ENCODE measurements at regions not wholly inside any gene's neighbourhood (a gene's known extent, or its start where the extent isn't known, plus 50 kb on each side); places are given as distances from the start of the nearest gene placed in this dataset.
"Not testable (repeated sequence)": the region's sequence is repeated elsewhere in the genome, so short reads cannot be mapped to it uniquely, and the experiment has no call there.

DNA sequence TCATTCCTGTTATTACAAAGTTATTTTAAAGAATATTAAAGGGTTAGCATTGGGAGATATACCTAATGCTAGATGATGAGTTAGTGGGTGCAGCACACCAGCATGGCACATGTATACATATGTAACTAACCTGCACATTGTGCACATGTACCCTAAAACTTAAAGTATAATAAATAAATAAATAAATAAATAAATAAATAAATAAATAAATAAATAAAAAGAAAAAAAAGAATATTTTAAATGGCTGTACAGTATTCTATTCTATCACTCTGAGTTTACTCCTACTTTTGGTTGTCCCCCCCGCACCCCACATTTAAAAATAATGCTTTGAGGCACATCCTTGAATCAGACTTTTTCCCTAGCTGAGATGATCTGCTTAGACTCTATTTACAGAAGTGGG, 218.6 kb downstream of the MSX2 start:
- H3K4me3 Mint-ChIP-seq; H3K36me3 Mint-ChIP-seq; H3K9me3 Mint-ChIP-seq; DNase-seq (ENCODE audit: low spot score); H3K4me1 Mint-ChIP-seq (ENCODE audit: low read depth in 2 of 2); ATAC-seq; H3K27ac Mint-ChIP-seq: not testable (repeated sequence)
- H3K27me3 Mint-ChIP-seq = peaks cover 12 to 47% of the 10 kb centered on the region in 2 donors

DNA sequence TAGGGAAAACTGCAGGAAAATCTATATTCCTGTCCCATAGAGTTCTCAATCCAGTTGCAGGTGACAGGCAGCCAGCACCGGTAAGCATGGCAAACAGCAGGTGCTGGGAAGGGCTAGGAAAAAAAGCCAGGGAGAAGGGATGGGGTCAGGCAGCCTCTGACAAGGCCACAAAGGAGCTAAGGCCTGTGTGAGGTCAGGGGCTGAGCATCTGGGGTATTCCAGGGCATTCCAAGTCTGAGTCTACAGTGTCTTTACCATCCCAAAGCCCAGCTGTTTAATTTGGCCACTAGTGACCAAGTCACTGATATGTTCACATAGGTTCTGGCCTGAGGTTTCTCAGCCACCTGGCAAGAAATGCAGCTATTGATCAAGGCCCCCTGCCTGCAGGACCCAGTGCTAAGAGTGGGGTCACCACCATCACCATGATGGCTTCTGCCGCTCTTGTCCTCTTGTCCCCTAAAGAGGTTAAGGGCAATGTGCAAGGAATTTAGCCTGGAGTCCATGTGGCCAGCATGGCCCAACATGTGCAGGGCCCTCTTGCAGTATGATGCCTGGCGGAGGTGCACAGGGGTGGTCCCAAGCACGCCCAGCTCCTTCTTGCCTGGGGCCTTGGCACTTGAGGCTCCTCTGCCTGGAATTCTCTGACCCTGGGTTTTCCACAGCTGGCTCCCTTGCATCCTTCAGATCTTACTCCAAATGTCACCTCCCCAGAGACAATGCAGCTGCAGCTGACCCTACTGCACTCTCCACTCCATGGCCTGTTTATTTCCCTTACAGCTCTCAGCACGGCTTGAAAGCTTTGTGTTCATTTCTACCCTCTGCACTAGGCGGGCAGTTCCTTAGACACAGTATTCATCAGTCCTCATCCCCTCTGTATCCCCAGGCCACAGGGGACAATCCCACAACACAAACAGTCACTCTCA, 213.1 kb downstream of the MSX2 start:
- Mint-ChIP-seq H3K9me3 (no peaks in the 10 kb centered on the region), H3K4me3 (no peak overlapping the region), H3K36me3 (no peaks in the 10 kb centered on the region), H3K27ac (no peak overlapping the region), H3K4me1 (ENCODE audit: low read depth in 2 of 2) (no peaks in the 10 kb centered on the region), H3K27me3 (peaks cover 8 to 38% of the 10 kb centered on the region in 2 donors)
- ATAC-seq (peak; percentile 25 to 28), DNase-seq (ENCODE audit: low spot score) (no peak)

DNA sequence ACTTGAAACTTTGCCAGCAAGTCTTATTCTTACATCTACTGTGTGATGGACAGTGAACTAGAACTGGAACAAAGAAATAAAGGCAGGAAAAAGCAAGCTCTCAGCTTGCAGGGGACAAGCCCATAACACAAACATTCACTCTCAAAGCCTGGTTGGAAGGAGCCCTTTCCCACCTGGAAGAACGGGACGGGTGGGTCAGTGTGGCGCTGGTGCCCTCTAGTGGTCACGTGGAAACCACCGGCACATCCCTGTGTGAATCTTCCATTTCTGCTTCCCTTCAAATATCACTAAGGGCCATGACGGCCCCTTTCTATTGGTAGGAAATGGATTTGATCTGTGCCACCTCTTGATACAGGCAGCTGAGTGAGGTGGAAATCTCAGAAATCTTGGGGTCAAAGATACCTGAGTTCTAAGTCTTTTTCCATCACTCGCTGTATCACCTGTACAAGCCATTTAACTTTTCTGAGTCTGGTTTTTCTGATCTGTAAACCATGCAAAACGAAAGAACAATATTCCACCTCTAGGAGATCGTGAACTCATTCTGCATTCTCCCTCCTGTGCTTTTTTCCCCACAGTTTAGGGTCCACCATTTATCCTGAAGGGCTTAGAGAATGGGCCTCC, 211.6 kb downstream of the MSX2 start:
- no peak for DNase-seq (ENCODE audit: low spot score)
- H3K36me3 Mint-ChIP-seq = no peaks in the 10 kb centered on the region
- no peak overlapping the region for H3K27ac Mint-ChIP-seq
- H3K4me1 Mint-ChIP-seq (ENCODE audit: low read depth in 2 of 2) = no peaks in the 10 kb centered on the region
- no peak overlapping the region for H3K4me3 Mint-ChIP-seq
- no peak for ATAC-seq
- H3K27me3 Mint-ChIP-seq = peaks cover 7 to 27% of the 10 kb centered on the region in 2 donors
- H3K9me3 Mint-ChIP-seq = no peaks in the 10 kb centered on the region

DNA sequence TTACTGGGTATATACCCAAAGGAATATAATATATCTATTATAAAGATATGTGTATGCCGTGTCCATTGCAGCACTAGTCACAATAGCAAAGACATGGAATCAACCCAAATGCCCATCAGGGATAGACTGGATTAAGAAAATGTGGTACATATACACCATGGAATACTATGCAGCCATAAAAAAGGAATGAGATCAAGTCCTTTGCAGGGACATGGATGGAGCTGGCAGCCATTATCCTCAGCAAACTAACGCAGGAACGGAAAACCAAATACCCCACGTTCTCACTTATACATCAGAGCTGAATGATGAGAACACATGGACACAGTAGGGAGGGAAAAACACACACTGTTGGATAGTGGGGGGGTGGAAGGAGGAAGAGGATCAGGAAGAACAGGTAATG, 206.7 kb downstream of the MSX2 start:
- not testable (repeated sequence) for H3K9me3 Mint-ChIP-seq; H3K27ac Mint-ChIP-seq; H3K27me3 Mint-ChIP-seq; H3K36me3 Mint-ChIP-seq; H3K4me3 Mint-ChIP-seq; H3K4me1 Mint-ChIP-seq (ENCODE audit: low read depth in 2 of 2); DNase-seq (ENCODE audit: low spot score); ATAC-seq

DNA sequence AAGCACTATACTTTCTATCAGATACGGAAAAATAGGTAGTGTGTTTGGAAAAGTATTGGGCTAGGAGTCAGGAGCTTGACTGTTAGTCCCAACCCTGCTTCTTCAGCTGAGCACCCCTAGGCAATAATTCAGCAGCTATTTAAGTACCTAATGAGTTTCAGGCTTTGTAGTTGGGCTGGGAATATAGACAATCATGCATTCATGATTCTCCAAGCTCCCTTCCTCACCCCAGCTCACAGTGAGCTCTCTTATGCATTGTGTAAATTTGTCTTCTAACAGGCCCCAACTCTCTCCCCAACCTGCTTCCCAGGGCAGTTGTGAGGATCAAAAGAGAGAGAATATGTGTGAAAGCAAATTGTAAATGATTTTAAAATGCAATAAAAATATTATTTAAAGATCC, 201.2 kb downstream of the MSX2 start:
- H3K27ac Mint-ChIP-seq = no peak overlapping the region
- H3K4me3 Mint-ChIP-seq = no peak overlapping the region
- H3K4me1 Mint-ChIP-seq (ENCODE audit: low read depth in 2 of 2) = peaks cover 0 to 6% of the 10 kb centered on the region in 2 donors
- H3K27me3 Mint-ChIP-seq = peaks cover 0 to 6% of the 10 kb centered on the region in 2 donors
- H3K9me3 Mint-ChIP-seq = no peaks in the 10 kb centered on the region
- ATAC-seq = no peak
- no peak for DNase-seq (ENCODE audit: low spot score)
- H3K36me3 Mint-ChIP-seq = no peaks in the 10 kb centered on the region

DNA sequence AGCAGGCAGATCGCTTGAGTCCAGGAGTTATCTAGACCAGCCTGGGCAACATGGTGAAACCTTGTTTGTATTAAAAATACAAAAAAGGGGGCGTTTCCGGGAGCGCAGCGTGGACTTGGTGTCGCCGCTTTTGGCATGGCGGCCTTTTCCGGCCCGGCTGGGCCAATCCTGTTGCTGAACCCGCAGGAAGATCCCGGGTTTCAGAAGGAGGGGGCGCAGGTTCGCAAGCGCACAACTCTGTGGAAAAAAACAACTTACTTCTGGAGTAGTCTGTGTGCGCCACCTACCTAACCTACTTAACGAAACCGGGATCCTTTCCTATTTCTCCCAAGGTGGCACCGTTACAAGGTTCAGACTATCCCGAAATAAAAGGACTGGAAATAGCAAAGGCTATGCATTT, 198.6 kb downstream of the MSX2 start:
- no peak for DNase-seq (ENCODE audit: low spot score)
- H3K36me3 Mint-ChIP-seq = no peaks in the 10 kb centered on the region
- H3K9me3 Mint-ChIP-seq = no peaks in the 10 kb centered on the region
- no peak overlapping the region for H3K4me3 Mint-ChIP-seq
- peaks cover 0 to 6% of the 10 kb centered on the region in 2 donors for H3K4me1 Mint-ChIP-seq (ENCODE audit: low read depth in 2 of 2)
- no peak overlapping the region for H3K27ac Mint-ChIP-seq
- ATAC-seq = no peak
- H3K27me3 Mint-ChIP-seq = peaks cover 4 to 11% of the 10 kb centered on the region in 2 donors

DNA sequence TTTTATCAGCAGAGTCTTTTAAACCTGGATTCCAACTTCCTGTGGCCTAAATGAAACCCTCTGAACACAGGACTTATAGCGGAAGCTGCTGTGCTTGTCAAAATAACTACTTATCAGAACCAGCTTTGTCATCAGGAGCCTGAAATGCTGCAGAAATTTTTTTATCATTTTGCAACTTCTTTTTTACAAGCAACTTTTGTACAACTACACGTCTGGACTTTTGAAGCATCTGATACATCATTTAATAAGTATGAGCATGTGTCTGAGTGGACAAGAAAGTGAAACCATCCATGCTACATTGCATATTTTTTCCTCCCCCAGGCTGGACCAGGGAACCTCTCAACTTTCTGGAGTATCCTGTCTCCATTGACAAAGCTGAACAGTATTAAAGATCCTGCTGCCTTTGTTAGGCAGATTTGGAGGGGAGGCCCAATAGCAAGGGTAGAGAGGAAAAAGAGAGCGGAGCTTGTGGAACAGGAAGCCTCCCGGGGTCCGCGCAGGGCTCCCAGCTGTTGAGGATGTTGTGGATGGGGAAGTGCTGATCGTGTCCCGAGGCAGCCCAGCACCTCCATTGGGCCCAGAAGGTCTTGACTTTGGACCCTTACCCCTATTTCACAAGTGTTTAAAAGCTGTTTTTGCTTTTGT, 196.6 kb downstream of the MSX2 start:
- H3K4me1 Mint-ChIP-seq (ENCODE audit: low read depth in 2 of 2) = peaks cover 0 to 6% of the 10 kb centered on the region in 2 donors
- H3K27ac Mint-ChIP-seq = no peak overlapping the region
- peaks cover 4 to 11% of the 10 kb centered on the region in 2 donors for H3K27me3 Mint-ChIP-seq
- H3K4me3 Mint-ChIP-seq = peak overlapping the region; percentile 38
- DNase-seq (ENCODE audit: low spot score) = no peak
- ATAC-seq = no peak
- no peaks in the 10 kb centered on the region for H3K9me3 Mint-ChIP-seq
- H3K36me3 Mint-ChIP-seq = no peaks in the 10 kb centered on the region

DNA sequence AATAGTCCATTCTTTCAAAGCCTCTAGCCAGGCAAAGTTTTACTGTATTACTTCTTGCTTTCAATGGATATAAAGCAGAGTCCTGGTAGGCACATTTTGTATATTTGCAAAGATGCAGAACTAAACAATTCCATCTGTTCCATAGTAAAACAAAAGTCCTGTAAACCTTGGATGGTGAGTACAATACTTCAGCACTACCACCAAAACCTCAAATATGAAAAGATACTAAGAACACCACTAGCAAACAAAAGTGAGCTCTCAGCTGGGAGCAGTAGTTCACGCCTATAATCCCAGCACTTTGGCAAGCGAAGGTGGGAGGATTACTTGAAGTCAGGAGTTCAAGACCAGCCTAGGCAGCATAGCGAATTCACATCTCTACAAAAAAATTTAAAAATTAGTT, 195.0 kb downstream of the MSX2 start:
- no peak for ATAC-seq
- H3K9me3 Mint-ChIP-seq = no peaks in the 10 kb centered on the region
- no peak overlapping the region for H3K27ac Mint-ChIP-seq
- H3K4me3 Mint-ChIP-seq = no peak overlapping the region
- H3K27me3 Mint-ChIP-seq = peaks cover 4 to 19% of the 10 kb centered on the region in 2 donors
- DNase-seq (ENCODE audit: low spot score) = no peak
- H3K36me3 Mint-ChIP-seq = no peaks in the 10 kb centered on the region
- peaks cover 0 to 6% of the 10 kb centered on the region in 2 donors for H3K4me1 Mint-ChIP-seq (ENCODE audit: low read depth in 2 of 2)

DNA sequence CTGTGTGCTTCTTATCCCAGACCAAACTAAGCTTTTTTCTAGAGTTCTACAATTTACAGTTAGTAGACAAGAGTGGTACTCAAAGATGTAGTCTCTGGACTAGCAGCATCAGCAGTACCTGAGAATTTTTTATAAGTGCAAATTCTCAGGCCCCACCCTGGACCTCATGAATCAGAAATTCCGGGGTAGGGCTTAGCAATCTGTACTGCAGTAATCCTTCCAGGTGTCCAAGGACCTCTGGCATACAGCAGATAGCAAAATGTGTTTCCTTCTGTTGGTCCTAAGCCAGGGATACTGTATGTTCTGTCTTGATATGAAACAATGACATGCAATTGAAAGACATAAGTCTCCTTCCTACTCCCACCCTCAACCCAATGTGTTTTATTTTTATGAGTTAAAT, 194.3 kb downstream of the MSX2 start:
- ATAC-seq (no peak), DNase-seq (ENCODE audit: low spot score) (no peak)
- no peaks in the 10 kb centered on the region for H3K36me3 Mint-ChIP-seq
- H3K27me3 Mint-ChIP-seq = peaks cover 6 to 23% of the 10 kb centered on the region in 2 donors
- peaks cover 0 to 6% of the 10 kb centered on the region in 2 donors for H3K4me1 Mint-ChIP-seq (ENCODE audit: low read depth in 2 of 2)
- no peaks in the 10 kb centered on the region for H3K9me3 Mint-ChIP-seq
- no peak overlapping the region for H3K4me3 Mint-ChIP-seq
- H3K27ac Mint-ChIP-seq = no peak overlapping the region

DNA sequence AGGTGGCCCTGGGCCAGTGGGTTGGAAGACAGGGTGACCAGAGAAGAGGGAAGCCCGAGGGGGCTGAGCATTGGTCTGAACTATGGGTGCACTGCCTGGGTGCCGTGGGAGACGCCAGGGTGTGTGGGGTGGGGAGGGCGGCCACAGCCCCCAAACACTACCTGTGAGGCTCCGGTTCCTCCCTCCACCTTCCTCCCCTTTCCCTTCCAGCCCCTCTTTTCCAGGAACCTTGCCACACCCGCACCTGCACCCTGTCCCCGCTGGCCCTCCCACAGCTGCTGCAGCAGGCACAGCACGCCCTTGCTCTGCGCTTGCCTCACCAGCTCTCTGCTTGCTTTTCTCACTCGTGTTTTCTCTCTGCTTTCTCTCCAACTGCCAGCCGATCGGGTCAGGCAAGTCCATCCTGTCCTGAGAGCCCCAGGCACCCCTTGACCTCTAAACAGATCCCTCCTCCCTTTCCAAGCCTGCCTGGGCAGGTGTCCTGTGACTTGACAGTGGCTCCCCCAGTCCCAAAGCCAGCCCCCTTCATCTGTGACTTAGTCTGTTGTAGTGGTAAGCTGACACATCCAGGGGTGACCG, 193.7 kb downstream of the MSX2 start:
- peaks cover 8 to 23% of the 10 kb centered on the region in 2 donors for H3K27me3 Mint-ChIP-seq
- DNase-seq (ENCODE audit: low spot score) = no peak
- no peaks in the 10 kb centered on the region for H3K9me3 Mint-ChIP-seq
- no peak overlapping the region for H3K4me3 Mint-ChIP-seq
- ATAC-seq = peak in 1 of 2 donors; percentile 13
- peaks cover 0 to 6% of the 10 kb centered on the region in 2 donors for H3K4me1 Mint-ChIP-seq (ENCODE audit: low read depth in 2 of 2)
- no peak overlapping the region for H3K27ac Mint-ChIP-seq
- H3K36me3 Mint-ChIP-seq = no peaks in the 10 kb centered on the region

DNA sequence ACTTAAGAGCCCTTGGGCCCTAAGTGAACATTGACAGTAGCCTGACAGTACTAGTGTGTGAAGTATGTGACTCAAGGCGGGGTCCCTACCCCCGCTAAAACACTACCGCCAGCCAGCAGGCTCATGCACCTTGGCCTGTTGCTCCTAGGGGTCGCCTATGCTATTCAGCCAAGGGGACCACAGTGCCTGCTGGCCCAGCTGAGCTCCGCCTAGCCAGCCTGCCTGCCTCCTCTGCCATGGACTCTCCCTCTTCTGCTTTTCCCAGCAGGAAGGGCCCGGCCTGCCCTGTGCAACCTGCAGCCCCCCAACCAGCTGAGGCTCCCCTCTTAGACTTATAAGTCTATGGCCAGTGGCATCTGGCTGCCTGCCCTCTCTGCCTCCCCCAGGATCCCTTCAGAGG, 193.1 kb downstream of the MSX2 start:
- DNase-seq (ENCODE audit: low spot score); H3K4me1 Mint-ChIP-seq (ENCODE audit: low read depth in 2 of 2); H3K9me3 Mint-ChIP-seq; H3K4me3 Mint-ChIP-seq; H3K36me3 Mint-ChIP-seq; H3K27ac Mint-ChIP-seq: not testable (repeated sequence)
- H3K27me3 Mint-ChIP-seq = peaks cover 11 to 27% of the 10 kb centered on the region in 2 donors
- peak in 1 of 2 donors; percentile 48 for ATAC-seq

DNA sequence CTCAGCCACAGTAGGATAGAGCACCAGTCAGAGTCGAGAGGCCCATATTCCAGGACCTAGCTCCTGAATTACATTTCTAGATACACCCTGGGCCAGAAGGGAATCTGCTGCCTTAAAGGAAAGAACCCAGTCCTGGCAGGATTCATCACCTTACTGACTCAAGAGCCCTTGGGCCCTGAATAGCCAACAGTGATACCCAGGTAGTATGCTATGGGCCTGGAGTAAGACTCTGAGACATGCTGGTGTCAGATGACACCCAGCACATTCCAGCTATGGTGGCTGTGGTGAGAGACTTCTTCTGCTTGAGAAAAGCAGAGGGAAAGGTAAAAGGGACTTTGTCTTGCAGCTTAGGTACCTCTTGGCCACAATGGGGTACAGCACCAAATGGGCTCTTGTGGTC, 192.5 kb downstream of the MSX2 start:
- not testable (repeated sequence) for ATAC-seq; H3K36me3 Mint-ChIP-seq; H3K27ac Mint-ChIP-seq; DNase-seq (ENCODE audit: low spot score); H3K4me3 Mint-ChIP-seq; H3K4me1 Mint-ChIP-seq (ENCODE audit: low read depth in 2 of 2); H3K9me3 Mint-ChIP-seq
- H3K27me3 Mint-ChIP-seq = peaks cover 11 to 27% of the 10 kb centered on the region in 2 donors

DNA sequence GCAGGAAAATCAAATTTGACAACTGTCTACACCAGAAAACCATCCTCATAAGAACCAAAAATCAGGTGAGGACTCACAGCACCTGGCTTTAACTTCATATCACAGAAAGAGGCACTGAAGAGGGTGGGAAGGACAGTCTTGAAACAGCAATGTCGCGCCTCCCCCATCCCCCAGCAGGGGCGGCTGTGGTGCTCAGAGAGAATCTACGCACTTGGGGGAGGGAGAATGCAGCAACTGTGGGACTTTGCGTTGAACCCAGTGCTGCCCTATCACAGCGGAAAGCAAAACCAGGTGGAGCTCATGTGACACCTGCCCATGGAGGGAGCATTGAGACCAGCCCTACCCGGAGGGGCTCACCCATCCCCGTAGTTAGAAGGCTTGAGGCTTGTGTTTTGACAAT, 191.8 kb downstream of the MSX2 start:
- H3K4me1 Mint-ChIP-seq (ENCODE audit: low read depth in 2 of 2) = peaks cover 0 to 5% of the 10 kb centered on the region in 2 donors
- H3K27ac Mint-ChIP-seq = no peak overlapping the region
- peaks cover 15 to 32% of the 10 kb centered on the region in 2 donors for H3K27me3 Mint-ChIP-seq
- ATAC-seq (no peak), DNase-seq (ENCODE audit: low spot score) (no peak)
- H3K4me3 Mint-ChIP-seq = no peak overlapping the region
- H3K9me3 Mint-ChIP-seq = no peaks in the 10 kb centered on the region
- no peaks in the 10 kb centered on the region for H3K36me3 Mint-ChIP-seq

DNA sequence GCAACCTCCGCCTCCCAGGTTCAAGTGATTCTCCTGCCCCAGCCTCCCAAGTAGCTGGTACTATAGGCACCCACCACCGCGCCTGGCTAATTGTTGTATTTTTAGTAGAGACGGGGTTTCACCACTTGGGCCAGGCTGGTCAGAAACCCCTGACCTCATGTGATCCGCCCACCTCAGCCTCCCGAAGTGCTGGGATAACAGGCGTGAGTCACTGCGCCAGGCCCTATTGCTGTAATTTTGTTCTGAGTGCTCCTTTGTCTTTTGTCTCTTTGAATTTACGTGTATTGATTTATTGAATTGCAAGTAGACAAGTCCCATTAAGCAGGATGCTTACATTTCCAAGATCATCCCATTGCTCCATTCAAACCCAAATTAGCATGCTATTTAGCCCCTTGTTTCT, 186.7 kb downstream of the MSX2 start:
- ATAC-seq (no peak), DNase-seq (ENCODE audit: low spot score) (no peak)
- Mint-ChIP-seq H3K4me3 (no peak overlapping the region), H3K4me1 (ENCODE audit: low read depth in 2 of 2) (no peaks in the 10 kb centered on the region), H3K9me3 (no peaks in the 10 kb centered on the region), H3K36me3 (no peaks in the 10 kb centered on the region), H3K27ac (no peak overlapping the region), H3K27me3 (peaks cover 40 to 68% of the 10 kb centered on the region in 2 donors)

Measured in natural killer cell treated with Interleukin-12 subunit alpha and Interleukin-12 subunit beta and Interleukin-15 and Interleukin-18, amount 100 ng/mL, for 72 hours (primary cell).